Neural crest cell (in vitro differentiated cells): ENCODE measurements at regions not wholly inside any gene's neighbourhood (a gene's known extent, or its start where the extent isn't known, plus 50 kb on each side); places are given as distances from the start of the nearest gene placed in this dataset.

Source experiments
- DNase-seq: peaks from one replicate; pipeline ENCODE4 v3.0.0; 2021; ENCODE audit warnings: low read depth, mixed read lengths, low spot score
- H3K27ac Mint-ChIP-seq: one replicate; pipeline ENCODE4 v1.8.0; 2021; ENCODE audit warnings: mild to moderate bottlenecking, mixed read lengths; ENCODE audit not compliant: unreplicated experiment
- H3K27me3 Mint-ChIP-seq: 2 replicates; pipeline ENCODE4 v1.8.0; 2021; ENCODE audit warnings: low read depth, mild to moderate bottlenecking, mixed read lengths
- H3K36me3 Mint-ChIP-seq: 2 replicates; pipeline ENCODE4 v1.8.0; 2021; ENCODE audit warnings: low read depth, mild to moderate bottlenecking, mixed read lengths
- H3K4me1 Mint-ChIP-seq: 2 replicates; pipeline ENCODE4 v1.8.0; 2021; ENCODE audit warnings: mixed read lengths
- H3K4me3 Mint-ChIP-seq: one replicate; pipeline ENCODE4 v1.8.0; 2021; ENCODE audit warnings: mild to moderate bottlenecking, mixed read lengths
- H3K9me3 Mint-ChIP-seq: 2 replicates; pipeline ENCODE4 v1.8.0; 2021; ENCODE audit warnings: mixed read lengths
- TF ChIP-seq, protein P1 (sequence below): fragments of 200-600 bp; sonication (generic); conservative IDR thresholded peaks from 2 replicates; pipeline ENCODE4 v1.5.0; 2021; ENCODE audit warnings: antibody characterized with exemption, mild to moderate bottlenecking

GRCh38 chr10:64173826-64174225 lies 652.6 kb downstream of the REEP3 start:
- Mint-ChIP-seq H3K27ac (peak overlapping the region; percentile 86), H3K4me3 (no peak overlapping the region), H3K36me3 (peaks cover 2% of the 10 kb centered on the region), H3K27me3 (no peaks in the 10 kb centered on the region), H3K9me3 (peaks cover 5% of the 10 kb centered on the region), H3K4me1 (peaks cover 31% of the 10 kb centered on the region)
- DNase-seq, result no peak
- TF ChIP-seq, protein P1, sequence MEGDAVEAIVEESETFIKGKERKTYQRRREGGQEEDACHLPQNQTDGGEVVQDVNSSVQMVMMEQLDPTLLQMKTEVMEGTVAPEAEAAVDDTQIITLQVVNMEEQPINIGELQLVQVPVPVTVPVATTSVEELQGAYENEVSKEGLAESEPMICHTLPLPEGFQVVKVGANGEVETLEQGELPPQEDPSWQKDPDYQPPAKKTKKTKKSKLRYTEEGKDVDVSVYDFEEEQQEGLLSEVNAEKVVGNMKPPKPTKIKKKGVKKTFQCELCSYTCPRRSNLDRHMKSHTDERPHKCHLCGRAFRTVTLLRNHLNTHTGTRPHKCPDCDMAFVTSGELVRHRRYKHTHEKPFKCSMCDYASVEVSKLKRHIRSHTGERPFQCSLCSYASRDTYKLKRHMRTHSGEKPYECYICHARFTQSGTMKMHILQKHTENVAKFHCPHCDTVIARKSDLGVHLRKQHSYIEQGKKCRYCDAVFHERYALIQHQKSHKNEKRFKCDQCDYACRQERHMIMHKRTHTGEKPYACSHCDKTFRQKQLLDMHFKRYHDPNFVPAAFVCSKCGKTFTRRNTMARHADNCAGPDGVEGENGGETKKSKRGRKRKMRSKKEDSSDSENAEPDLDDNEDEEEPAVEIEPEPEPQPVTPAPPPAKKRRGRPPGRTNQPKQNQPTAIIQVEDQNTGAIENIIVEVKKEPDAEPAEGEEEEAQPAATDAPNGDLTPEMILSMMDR, result no peak

- Mint-ChIP-seq H3K4me1 (peaks cover 31% of the 10 kb centered on the region), H3K4me3 (no peak overlapping the region), H3K36me3 (peaks cover 2% of the 10 kb centered on the region)
Observed at GRCh38 chr10:64174666-64175255, 653.6 kb downstream of the REEP3 start.

DNA sequence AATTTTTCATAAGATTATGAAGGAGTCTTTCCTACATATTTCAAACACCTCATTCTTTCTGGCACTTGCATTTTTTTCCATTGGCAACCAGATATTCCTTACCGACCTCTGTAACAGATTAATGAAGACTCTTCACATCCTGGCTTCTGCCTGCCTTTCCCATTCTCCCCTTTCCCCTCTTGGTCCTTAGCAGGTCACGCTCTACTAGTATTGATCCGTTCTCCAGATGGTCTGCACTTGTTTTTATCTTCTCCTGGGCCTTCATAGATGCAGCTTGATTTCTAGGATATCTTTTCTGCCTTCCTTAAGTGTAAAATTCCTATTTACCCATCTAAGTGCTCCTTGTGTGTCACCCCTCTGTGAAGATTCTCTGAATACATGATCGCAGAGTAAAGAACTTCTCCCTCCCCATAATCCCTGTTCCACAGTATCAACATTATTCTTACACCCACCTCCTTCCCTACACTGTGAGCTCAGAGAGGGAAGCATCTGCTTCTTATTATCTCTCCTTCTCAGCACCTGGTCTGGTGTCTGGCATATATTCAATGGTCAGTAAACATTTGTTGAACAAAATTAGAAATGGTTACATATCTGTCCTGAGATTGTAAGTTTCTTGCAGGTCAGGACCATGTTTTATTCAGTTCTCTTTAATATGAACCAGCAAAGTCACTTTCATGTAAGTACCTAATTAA lies 654.2 kb downstream of the REEP3 start:
- TF ChIP-seq, protein P1, result no peak
- H3K4me1 Mint-ChIP-seq, result peaks cover 31% of the 10 kb centered on the region
- no peak overlapping the region for H3K4me3 Mint-ChIP-seq
- no peaks in the 10 kb centered on the region for H3K27me3 Mint-ChIP-seq
- DNase-seq, result no peak
- no peak overlapping the region for H3K27ac Mint-ChIP-seq
- peaks cover 7% of the 10 kb centered on the region for H3K9me3 Mint-ChIP-seq
- H3K36me3 Mint-ChIP-seq, result peaks cover 2% of the 10 kb centered on the region

More at GRCh38 chr10:64174666-64175255, 653.6 kb downstream of the REEP3 start:
- Mint-ChIP-seq H3K27ac (no peak overlapping the region), H3K27me3 (no peaks in the 10 kb centered on the region), H3K9me3 (peaks cover 7% of the 10 kb centered on the region)
- DNase-seq, result no peak
- TF ChIP-seq, protein P1, result no peak

DNA sequence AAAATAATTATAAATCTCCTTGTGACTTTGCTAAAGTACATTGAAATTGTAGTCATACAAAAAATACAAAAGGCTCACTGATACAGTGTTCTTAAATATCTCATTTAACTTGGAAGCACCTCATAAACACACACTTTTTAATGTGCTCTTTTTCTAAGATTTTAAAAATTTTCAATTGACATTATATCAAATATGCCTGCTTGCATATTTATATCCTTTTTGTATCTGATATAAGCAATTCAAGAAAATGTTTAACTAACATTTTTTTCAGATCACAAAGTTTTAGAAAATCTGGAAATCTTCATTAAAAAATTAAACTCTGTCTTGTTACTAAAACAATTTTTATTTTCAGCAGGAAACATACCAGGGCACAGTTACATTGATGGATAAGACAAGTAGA lies 661.5 kb downstream of the REEP3 start:
- H3K9me3 Mint-ChIP-seq, result peaks cover 3% of the 10 kb centered on the region
- H3K36me3 Mint-ChIP-seq, result no peaks in the 10 kb centered on the region
- no peak overlapping the region for H3K27ac Mint-ChIP-seq
- H3K27me3 Mint-ChIP-seq, result no peaks in the 10 kb centered on the region
- TF ChIP-seq, protein P1, result no peak
- no peak for DNase-seq
- no peak overlapping the region for H3K4me3 Mint-ChIP-seq
- no peaks in the 10 kb centered on the region for H3K4me1 Mint-ChIP-seq

- H3K9me3 Mint-ChIP-seq, result no peaks in the 10 kb centered on the region
- H3K27ac Mint-ChIP-seq, result no peak overlapping the region
- peaks cover 9% of the 10 kb centered on the region for H3K4me1 Mint-ChIP-seq
- TF ChIP-seq, protein P1, result no peak
- H3K36me3 Mint-ChIP-seq, result no peaks in the 10 kb centered on the region
- no peak overlapping the region for H3K4me3 Mint-ChIP-seq
- no peak for DNase-seq
- H3K27me3 Mint-ChIP-seq, result no peaks in the 10 kb centered on the region
Observed at GRCh38 chr10:64191286-64191685, 670.1 kb downstream of the REEP3 start.
